Upper lobe of left lung (tissue), 4 donors: ENCODE measurements at regions not wholly inside any gene's neighbourhood (a gene's known extent, or its start where the extent isn't known, plus 50 kb on each side); places are given as distances from the start of the nearest gene placed in this dataset.

Experiments
- POLR2A ChIP-seq, 4 donors: fragments of 450-650 bp; IDR thresholded peaks; one replicate each; pipeline ENCODE4 v1.5.1; 2016 to 2017; ENCODE audit warnings: antibody characterized with exemption in 4 of 4, mild to moderate bottlenecking in 2 of 4
- POLR2AphosphoS5 ChIP-seq, 2 donors: sonication (generic); formaldehyde crosslinking; IDR thresholded peaks; one replicate each; pipeline ENCODE4 v1.5.1; 2017; ENCODE audit warnings: antibody characterized with exemption in 2 of 2

GRCh38 chr7:52382731-52383130 is 652.7 kb upstream of the POM121L12 start:
- TF ChIP-seq POLR2AphosphoS5 (IDR thresholded peaks at IDR 0.05) (no peak), POLR2A (IDR thresholded peaks at IDR 0.05) (no peak)
